Loucy (cell line): ENCODE measurements at regions not wholly inside any gene's neighbourhood (a gene's known extent, or its start where the extent isn't known, plus 50 kb on each side); places are given as distances from the start of the nearest gene placed in this dataset.
A peak's percentile ranks its signal among the peaks of the same experiment; 100 is the strongest.
"Not testable (repeated sequence)": the region's sequence is repeated elsewhere in the genome, so short reads cannot be mapped to it uniquely, and the experiment has no call there.

Source experiments
- H2AFZ ChIP-seq: fragments of 200-600 bp; sonication (generic); 2 replicates; pipeline ENCODE4 v1.6.0; 2016; ENCODE audit warnings: antibody characterized with exemption, mild to moderate bottlenecking, low read length, moderate library complexity
- H3F3A ChIP-seq: fragments of 200-600 bp; 2 replicates; pipeline ENCODE4 v1.6.0; 2016; ENCODE audit warnings: antibody characterized with exemption, low read depth, mild to moderate bottlenecking
- H3K27me3 ChIP-seq: fragments of 200-600 bp; sonication (generic); 2 replicates; pipeline ENCODE4 v1.6.1; 2014; ENCODE audit warnings: low read length, mild to moderate bottlenecking; ENCODE audit not compliant: insufficient read depth, poor library complexity, severe bottlenecking
- H3K36me3 ChIP-seq: fragments of 200-600 bp; sonication (generic); 2 replicates; pipeline ENCODE4 v1.6.1; 2016; ENCODE audit warnings: low read length; ENCODE audit not compliant: insufficient read depth
- H3K4me1 ChIP-seq: fragments of 200-600 bp; sonication (generic); 2 replicates; pipeline ENCODE4 v1.5.1; 2014; ENCODE audit warnings: low read length, mild to moderate bottlenecking; ENCODE audit not compliant: insufficient read depth, poor library complexity, severe bottlenecking
- H3K4me2 ChIP-seq: fragments of 200-600 bp; sonication (generic); 2 replicates; pipeline ENCODE4 v1.6.0; 2014; ENCODE audit warnings: antibody characterized with exemption, low read length, low read depth, mild to moderate bottlenecking; ENCODE audit not compliant: poor library complexity, severe bottlenecking
- H3K4me3 ChIP-seq: fragments of 200-600 bp; sonication (generic); 2 replicates; pipeline ENCODE4 v1.5.1; 2014; ENCODE audit warnings: low read length, mild to moderate bottlenecking, mixed read lengths; ENCODE audit not compliant: poor library complexity, severe bottlenecking
- H3K79me2 ChIP-seq: fragments of 200-600 bp; sonication (generic); 2 replicates; pipeline ENCODE4 v1.6.1; 2014; ENCODE audit warnings: low read length; ENCODE audit not compliant: insufficient read depth
- H3K9ac ChIP-seq: fragments of 200-600 bp; sonication (generic); 2 replicates; pipeline ENCODE4 v1.6.0; 2014; ENCODE audit warnings: mild to moderate bottlenecking, low read depth, low read length, moderate library complexity; ENCODE audit not compliant: poor library complexity, severe bottlenecking
- H3K9me2 ChIP-seq: fragments of 200-600 bp; sonication (generic); replicated peaks from 2 replicates; pipeline ENCODE4 v1.6.1; 2016; ENCODE audit warnings: low read depth, low read length, mixed read lengths
- H3K9me3 ChIP-seq: fragments of 200-600 bp; sonication (generic); 2 replicates; pipeline ENCODE4 v1.6.1; 2014; ENCODE audit warnings: mild to moderate bottlenecking, antibody characterized with exemption, low read length, low read depth; ENCODE audit not compliant: insufficient read depth
- H4K20me1 ChIP-seq: fragments of 200-600 bp; sonication (generic); 2 replicates; pipeline ENCODE4 v1.6.0; 2014; ENCODE audit warnings: antibody characterized with exemption, low read length, mild to moderate bottlenecking; ENCODE audit not compliant: insufficient read depth, poor library complexity, severe bottlenecking
- CTCF ChIP-seq: fragments of 200-600 bp; sonication (generic); conservative IDR thresholded peaks from 2 replicates; pipeline ENCODE4 v1.5.1; 2014; ENCODE audit warnings: mild to moderate bottlenecking, antibody characterized with exemption, low read length
- EZH2phosphoT487 ChIP-seq: fragments of 200-600 bp; IDR thresholded peaks from 2 replicates; pipeline ENCODE4 v1.6.1; 2018; ENCODE audit warnings: antibody characterized with exemption, mild to moderate bottlenecking, moderate library complexity, borderline replicate concordance

- Histone ChIP-seq H3K9ac (no peak overlapping the region), H3K9me3 (no peaks in the 10 kb centered on the region), H4K20me1 (no peaks in the 10 kb centered on the region), H3K4me1 (no peaks in the 10 kb centered on the region), H3K36me3 (no peaks in the 10 kb centered on the region), H3K4me2 (no peak overlapping the region), H2AFZ (no peak overlapping the region), H3F3A (no peaks in the 10 kb centered on the region), H3K27me3 (no peaks in the 10 kb centered on the region), H3K4me3 (no peak overlapping the region), H3K9me2 (no peaks in the 10 kb centered on the region), H3K79me2 (no peaks in the 10 kb centered on the region)
- TF ChIP-seq EZH2phosphoT487 (no peak), CTCF (peak; percentile 54)
Observed at GRCh38 chr18:39571511-39571910, 2005.9 kb upstream of the CELF4 start.

GRCh38 chr18:39565551-39566230 is 2000.1 kb upstream of the CELF4 start:
- not testable (repeated sequence) for H3K4me3 ChIP-seq, H3K9me3 ChIP-seq

GRCh38 chr18:39564716-39565115 is 1999.1 kb upstream of the CELF4 start:
- H3K79me2 ChIP-seq, result no peaks in the 10 kb centered on the region

More at GRCh38 chr18:39565551-39566230, 2000.1 kb upstream of the CELF4 start:
- H3K9ac ChIP-seq, H3K9me2 ChIP-seq, H3K79me2 ChIP-seq, H4K20me1 ChIP-seq, H2AFZ ChIP-seq, H3K4me2 ChIP-seq, H3K27me3 ChIP-seq, H3K36me3 ChIP-seq, H3K4me1 ChIP-seq, H3F3A ChIP-seq: not testable (repeated sequence)

More at GRCh38 chr18:39564716-39565115, 1999.1 kb upstream of the CELF4 start:
- Histone ChIP-seq H4K20me1 (no peaks in the 10 kb centered on the region), H3K4me2 (no peak overlapping the region), H3K9me3 (no peaks in the 10 kb centered on the region), H3K36me3 (no peaks in the 10 kb centered on the region), H2AFZ (no peak overlapping the region), H3K4me1 (no peaks in the 10 kb centered on the region), H3K27me3 (no peaks in the 10 kb centered on the region), H3K9ac (no peak overlapping the region), H3K9me2 (no peaks in the 10 kb centered on the region), H3K4me3 (no peak overlapping the region), H3F3A (no peaks in the 10 kb centered on the region)
- TF ChIP-seq CTCF, result no peak
- no peak for TF ChIP-seq EZH2phosphoT487
